ENCODE measurements at regions not wholly inside any gene's neighbourhood (a gene's known extent, or its start where the extent isn't known, plus 50 kb on each side); places are given as distances from the start of the nearest gene placed in this dataset.

- DNase-seq = no peak
Measured at GRCh38 chr2:212626371-212626918, 87.8 kb upstream of the ERBB4 start.

- DNase-seq = no peak
Measured at GRCh38 chr2:212619954-212620353, 81.4 kb upstream of the ERBB4 start.

- DNase-seq = no peak
Measured at GRCh38 chr2:212618636-212619035, 80.0 kb upstream of the ERBB4 start.

GRCh38 chr2:212610872-212611425 is 72.3 kb upstream of the ERBB4 start:
- no peak for DNase-seq

- no peak for DNase-seq
Measured at GRCh38 chr2:212609479-212609878, 70.9 kb upstream of the ERBB4 start.

GRCh38 chr2:212607080-212607479 is 68.5 kb upstream of the ERBB4 start:
- DNase-seq = no peak

GRCh38 chr2:212606232-212606631 is 67.6 kb upstream of the ERBB4 start:
- DNase-seq = no peak

- no peak for DNase-seq
Measured at GRCh38 chr2:212596688-212597087, 58.1 kb upstream of the ERBB4 start.

- no peak for DNase-seq
Measured at GRCh38 chr2:212596276-212596675, 57.7 kb upstream of the ERBB4 start.

GRCh38 chr2:212595036-212595654 is 56.5 kb upstream of the ERBB4 start:
- no peak for DNase-seq

GRCh38 chr2:212592695-212593094 is 54.1 kb upstream of the ERBB4 start:
- no peak for DNase-seq
